ENCODE measurements at regions not wholly inside any gene's neighbourhood (a gene's known extent, or its start where the extent isn't known, plus 50 kb on each side); places are given as distances from the start of the nearest gene placed in this dataset.
"Not testable (repeated sequence)": the region's sequence is repeated elsewhere in the genome, so short reads cannot be mapped to it uniquely, and the experiment has no call there.

- no peak for DNase-seq (ENCODE audit: extremely low read depth in 1 of 11, low read depth in 9 of 11, low spot score in 4 of 11)
Observed at GRCh38 chr1:182269097-182269496, 122.5 kb downstream of the GLUL start.

DNA sequence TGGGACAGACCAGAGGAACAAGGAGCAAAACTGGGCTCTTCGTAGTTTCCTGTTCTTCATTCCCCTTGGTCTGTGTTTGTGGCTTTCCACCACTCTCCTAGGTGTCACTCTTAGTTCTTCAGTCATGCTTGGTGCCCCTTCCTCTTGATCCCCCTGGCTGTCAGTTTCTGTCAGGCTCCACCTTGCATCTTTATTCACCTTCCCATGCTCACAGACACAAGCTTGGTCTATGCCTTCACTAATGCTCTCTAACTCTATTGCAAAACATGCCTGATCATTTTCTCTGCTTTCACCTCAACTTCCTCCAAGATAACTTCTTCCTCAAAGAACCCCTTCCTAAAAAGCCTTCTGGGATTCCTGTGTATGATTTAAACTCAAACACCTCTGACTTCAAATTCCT, 122.9 kb downstream of the GLUL start:
- DNase-seq (ENCODE audit: extremely low read depth in 1 of 11, low read depth in 9 of 11, low spot score in 4 of 11): no peak

- DNase-seq (ENCODE audit: extremely low read depth in 1 of 11, low read depth in 9 of 11, low spot score in 4 of 11): no peak
Observed at GRCh38 chr1:182264185-182264584, 127.4 kb downstream of the GLUL start.

- DNase-seq (ENCODE audit: extremely low read depth in 1 of 11, low read depth in 9 of 11, low spot score in 4 of 11): no peak
Observed at GRCh38 chr1:182263706-182264105, 127.9 kb downstream of the GLUL start.

DNA sequence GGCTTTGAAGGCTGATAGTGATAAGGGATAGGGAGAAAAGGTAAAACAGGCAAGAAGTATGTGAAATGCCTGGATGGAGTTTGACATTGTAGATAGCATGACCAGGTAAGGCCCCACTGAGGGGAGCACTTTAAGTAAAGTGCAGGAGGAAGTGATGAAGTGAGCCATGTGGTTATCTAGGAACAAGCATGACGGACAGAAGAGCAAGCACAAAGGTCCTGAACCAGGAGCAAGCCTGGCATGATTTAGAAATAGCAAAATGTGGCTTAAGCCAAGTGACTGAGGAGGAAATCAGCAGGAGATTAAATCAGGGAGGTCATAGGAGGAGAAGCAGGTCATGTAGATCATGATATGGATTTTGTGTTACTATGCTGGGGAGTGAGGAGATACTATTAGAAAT, 129.2 kb downstream of the GLUL start:
- DNase-seq (ENCODE audit: extremely low read depth in 1 of 11, low read depth in 9 of 11, low spot score in 4 of 11): no peak

GRCh38 chr1:182261655-182262054, 129.9 kb downstream of the GLUL start:
- DNase-seq (ENCODE audit: extremely low read depth in 1 of 11, low read depth in 9 of 11, low spot score in 4 of 11): no peak

- no peak for DNase-seq (ENCODE audit: extremely low read depth in 1 of 11, low read depth in 9 of 11, low spot score in 4 of 11)
Observed at GRCh38 chr1:182260516-182260915, 131.1 kb downstream of the GLUL start.

DNA sequence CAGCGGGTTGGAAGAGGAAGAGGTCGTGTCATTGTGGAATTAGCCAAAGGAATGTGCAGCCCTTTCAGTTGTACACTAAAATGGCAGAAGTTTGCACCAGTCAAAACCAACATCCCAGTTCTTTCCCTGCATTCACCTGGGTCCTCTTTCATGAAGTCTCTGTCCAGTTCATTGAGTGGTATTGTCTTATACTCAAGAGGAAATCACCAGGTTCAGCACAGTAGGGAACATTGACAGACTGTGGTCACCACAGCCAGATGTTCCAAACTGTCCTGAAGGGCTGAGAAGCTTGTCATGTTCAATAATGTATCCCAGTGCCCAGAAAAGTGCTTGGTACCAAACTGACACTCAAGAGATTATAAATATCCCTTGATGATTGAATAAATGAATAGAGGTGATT, 131.6 kb downstream of the GLUL start:
- no peak for DNase-seq (ENCODE audit: extremely low read depth in 1 of 11, low read depth in 9 of 11, low spot score in 4 of 11)

- no peak for DNase-seq (ENCODE audit: extremely low read depth in 1 of 11, low read depth in 9 of 11, low spot score in 4 of 11)
Observed at GRCh38 chr1:182259229-182259872, 132.2 kb downstream of the GLUL start.

GRCh38 chr1:182257369-182258063, 134.1 kb downstream of the GLUL start:
- no peak for DNase-seq (ENCODE audit: extremely low read depth in 1 of 11, low read depth in 9 of 11, low spot score in 4 of 11)

- DNase-seq (ENCODE audit: extremely low read depth in 1 of 11, low read depth in 9 of 11, low spot score in 4 of 11): no peak
Observed at GRCh38 chr1:182256931-182257330, 134.7 kb downstream of the GLUL start.

- DNase-seq (ENCODE audit: extremely low read depth in 1 of 11, low read depth in 9 of 11, low spot score in 4 of 11): no peak
Observed at GRCh38 chr1:182255494-182255893, 136.1 kb downstream of the GLUL start.

GRCh38 chr1:182253319-182253860, 138.2 kb downstream of the GLUL start:
- no peak for DNase-seq (ENCODE audit: extremely low read depth in 1 of 11, low read depth in 9 of 11, low spot score in 4 of 11)

DNA sequence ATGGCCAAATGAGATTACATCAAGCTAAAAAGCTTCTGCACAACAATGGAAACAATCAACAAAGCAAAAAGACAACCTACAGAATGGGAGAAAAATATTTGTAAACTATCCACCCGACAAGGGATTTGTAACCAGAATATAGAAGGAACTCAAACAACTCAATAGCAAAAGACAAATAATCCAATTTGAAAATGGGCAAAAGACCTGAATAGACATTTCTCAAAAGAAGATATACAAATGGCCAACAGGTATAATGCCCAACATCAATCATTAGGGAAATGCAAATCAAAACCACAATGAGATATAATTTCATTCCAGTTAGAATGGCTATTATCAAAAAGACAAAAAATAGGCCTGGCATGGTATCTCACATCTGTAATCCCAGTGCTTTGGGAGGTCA, 140.0 kb downstream of the GLUL start:
- DNase-seq (ENCODE audit: extremely low read depth in 1 of 11, low read depth in 9 of 11, low spot score in 4 of 11): no peak

DNA sequence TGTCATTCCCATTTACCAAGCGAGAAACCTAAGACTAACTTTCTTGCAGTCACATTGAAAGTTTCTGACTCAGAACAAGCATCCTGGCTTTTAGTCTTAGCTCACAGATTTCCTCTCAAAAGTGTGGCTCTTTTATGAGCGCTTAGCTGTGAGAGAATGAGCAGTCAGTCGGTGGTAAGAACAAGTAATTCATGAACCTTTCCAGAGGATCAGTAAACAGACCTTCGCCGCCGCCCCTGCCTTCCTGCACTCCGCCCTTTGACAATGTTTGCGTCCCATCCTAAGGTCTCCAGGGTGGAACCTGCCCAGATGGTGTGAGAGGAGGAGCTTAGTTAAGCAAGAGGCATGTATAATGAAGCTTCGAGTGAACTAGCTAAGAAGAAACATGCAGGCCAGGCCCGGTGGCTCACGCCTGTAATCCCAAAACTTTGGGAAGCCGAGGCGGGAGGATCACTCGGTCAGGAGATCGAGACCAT, 142.4 kb downstream of the GLUL start:
- DNase-seq (ENCODE audit: extremely low read depth in 1 of 11, low read depth in 9 of 11, low spot score in 4 of 11): no peak

DNA sequence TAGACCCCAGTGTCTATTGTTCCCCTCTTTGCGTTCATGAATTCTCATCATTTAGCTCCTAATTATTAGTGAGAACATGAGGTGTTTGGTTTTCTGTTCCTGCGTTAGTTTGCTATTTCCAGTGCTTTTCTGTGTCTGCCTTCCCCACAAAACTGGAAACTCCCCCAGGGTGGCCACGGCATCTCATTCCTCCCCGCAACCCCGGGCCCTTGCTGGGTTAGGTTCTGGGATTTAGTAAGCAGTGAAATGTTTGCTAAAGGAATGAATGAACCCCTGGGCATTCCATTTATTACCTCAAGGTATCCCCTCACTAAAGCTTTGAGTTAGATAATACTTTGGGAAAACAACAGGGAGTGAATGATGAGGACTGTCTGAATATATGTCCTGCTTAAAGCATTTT, 142.9 kb downstream of the GLUL start:
- DNase-seq (ENCODE audit: extremely low read depth in 1 of 11, low read depth in 9 of 11, low spot score in 4 of 11): no peak

- DNase-seq (ENCODE audit: extremely low read depth in 1 of 11, low read depth in 9 of 11, low spot score in 4 of 11): not testable (repeated sequence)
Observed at GRCh38 chr1:182247813-182248212, 143.8 kb downstream of the GLUL start.

DNA sequence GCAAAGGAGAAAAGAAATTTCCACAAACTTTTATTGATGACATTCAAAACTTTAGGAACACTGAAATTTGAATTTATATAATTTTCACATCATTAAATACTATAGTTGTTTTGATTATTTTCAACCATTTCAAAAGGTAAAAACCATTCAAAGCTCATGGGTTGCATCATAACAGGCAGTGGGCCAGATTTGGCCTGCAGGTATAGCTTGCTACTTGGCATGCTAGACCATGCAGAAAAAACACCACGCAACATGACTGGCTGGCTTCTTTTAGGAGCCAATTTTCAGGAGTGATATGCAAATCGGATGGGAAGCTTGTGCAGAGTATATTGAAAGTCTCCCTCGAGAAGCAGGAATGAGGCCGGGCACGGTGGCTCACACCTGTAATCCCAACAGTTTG, 144.8 kb downstream of the GLUL start:
- DNase-seq (ENCODE audit: extremely low read depth in 1 of 11, low read depth in 9 of 11, low spot score in 4 of 11): no peak

DNA sequence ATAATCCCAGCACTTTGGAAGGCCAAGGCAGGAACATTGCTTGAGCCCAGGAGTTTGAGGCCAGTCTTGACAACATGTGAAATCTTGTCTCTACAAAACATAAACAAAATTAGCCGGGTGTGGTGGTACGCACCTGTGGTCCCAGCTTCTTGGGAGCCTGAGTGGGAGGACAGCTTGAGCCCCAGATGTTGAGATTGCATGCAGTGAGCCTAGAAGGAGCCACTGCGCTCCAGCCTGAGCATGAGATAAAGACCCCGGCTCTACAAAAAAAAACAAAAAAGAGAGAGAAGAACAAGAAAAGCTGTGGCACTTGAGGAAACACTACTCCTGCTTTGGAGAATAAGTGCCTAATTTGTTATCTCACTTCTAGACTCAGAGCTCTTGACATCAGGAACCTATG, 146.6 kb downstream of the GLUL start:
- no peak for DNase-seq (ENCODE audit: extremely low read depth in 1 of 11, low read depth in 9 of 11, low spot score in 4 of 11)

- DNase-seq (ENCODE audit: extremely low read depth in 1 of 11, low read depth in 9 of 11, low spot score in 4 of 11): no peak
Observed at GRCh38 chr1:182244451-182244850, 147.1 kb downstream of the GLUL start.

GRCh38 chr1:182242641-182243040, 148.9 kb downstream of the GLUL start:
- no peak for DNase-seq (ENCODE audit: extremely low read depth in 1 of 11, low read depth in 9 of 11, low spot score in 4 of 11)

All from renal cortex interstitium (tissue), 11 donors.